ENCODE measurements at regions not wholly inside any gene's neighbourhood (a gene's known extent, or its start where the extent isn't known, plus 50 kb on each side); places are given as distances from the start of the nearest gene placed in this dataset.

DNA sequence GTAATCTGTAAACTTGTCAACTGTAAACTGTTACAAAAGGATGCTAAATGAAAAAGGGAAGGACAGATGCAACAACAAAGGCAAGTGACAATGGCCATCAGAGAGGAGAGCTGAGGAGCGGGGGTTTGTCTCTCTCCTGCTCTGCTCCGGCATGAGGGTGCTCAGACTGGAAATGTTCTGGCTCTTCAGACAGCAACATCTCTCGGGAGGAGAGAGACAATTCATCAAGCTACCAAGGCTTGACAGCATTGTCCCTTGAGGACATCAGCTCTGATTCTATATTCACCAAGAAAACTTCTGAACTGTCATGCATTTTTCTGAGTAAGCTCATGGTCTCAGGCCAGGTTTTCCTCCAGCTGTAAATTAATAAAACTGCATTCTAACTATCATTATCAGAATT lies 408.2 kb downstream of the IGSF11 start:
- H3K4me3 ChIP-seq (ENCODE audit: low read depth, low read length): no peak overlapping the region
- TF ChIP-seq, protein P1, sequence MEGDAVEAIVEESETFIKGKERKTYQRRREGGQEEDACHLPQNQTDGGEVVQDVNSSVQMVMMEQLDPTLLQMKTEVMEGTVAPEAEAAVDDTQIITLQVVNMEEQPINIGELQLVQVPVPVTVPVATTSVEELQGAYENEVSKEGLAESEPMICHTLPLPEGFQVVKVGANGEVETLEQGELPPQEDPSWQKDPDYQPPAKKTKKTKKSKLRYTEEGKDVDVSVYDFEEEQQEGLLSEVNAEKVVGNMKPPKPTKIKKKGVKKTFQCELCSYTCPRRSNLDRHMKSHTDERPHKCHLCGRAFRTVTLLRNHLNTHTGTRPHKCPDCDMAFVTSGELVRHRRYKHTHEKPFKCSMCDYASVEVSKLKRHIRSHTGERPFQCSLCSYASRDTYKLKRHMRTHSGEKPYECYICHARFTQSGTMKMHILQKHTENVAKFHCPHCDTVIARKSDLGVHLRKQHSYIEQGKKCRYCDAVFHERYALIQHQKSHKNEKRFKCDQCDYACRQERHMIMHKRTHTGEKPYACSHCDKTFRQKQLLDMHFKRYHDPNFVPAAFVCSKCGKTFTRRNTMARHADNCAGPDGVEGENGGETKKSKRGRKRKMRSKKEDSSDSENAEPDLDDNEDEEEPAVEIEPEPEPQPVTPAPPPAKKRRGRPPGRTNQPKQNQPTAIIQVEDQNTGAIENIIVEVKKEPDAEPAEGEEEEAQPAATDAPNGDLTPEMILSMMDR (IDR thresholded peaks at IDR 0.05; ENCODE audit: low read depth, low read length, missing control alignments): no peak
- no peak for DNase-seq (ENCODE audit: low read depth)

DNA sequence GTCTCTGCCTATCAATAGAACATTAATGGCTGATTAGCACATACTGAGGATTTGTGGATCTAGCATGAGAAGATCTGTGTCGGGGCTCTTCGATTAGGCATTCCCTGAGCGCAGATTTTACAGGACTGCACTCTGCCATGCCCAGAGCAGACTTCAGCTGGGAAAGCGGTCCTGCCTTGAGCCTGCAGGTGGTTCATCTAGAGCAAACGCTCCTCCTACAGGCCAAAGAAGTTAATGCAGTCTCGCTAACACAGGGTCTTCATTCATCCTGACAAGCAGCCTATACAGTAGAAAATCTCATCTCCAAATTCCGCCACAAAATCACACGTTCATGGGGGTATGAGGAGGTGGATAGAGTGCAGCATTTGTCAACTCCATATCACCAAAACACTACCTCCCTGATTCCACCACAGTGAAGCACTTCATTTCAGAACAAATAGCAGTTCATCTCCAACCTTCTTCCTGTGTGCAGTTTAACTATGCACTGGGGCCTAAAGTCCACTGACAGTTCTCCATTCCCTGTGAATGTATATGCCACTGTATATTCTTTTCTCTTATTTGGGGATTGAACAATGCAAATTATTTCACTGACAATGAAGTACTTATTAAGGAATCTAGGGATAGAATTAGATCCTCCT lies 405.8 kb downstream of the IGSF11 start:
- no peak overlapping the region for H3K4me3 ChIP-seq (ENCODE audit: low read depth, low read length)
- TF ChIP-seq, protein P1 (IDR thresholded peaks at IDR 0.05; ENCODE audit: low read depth, low read length, missing control alignments): peak; percentile 97
- DNase-seq (ENCODE audit: low read depth): peak; percentile 51

DNA sequence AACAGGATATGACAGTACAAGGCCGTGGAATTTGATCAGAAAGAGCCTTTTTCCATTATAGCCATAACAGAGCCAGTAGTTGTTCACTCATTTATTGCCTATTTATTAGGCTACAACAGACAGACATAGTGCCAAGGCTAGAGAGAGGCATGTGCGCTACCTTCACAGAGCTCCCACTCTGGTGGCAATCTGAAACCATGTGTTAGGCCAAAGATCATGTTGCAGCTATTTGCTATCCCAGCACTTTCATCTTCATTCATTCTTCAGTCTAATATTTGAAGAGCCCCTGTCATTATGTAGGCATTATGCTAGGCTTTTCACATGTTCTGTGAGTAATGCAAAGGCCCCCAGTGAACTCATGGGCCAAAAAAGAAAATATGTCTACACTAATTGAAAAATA lies 404.8 kb downstream of the IGSF11 start:
- DNase-seq (ENCODE audit: low read depth): no peak
- TF ChIP-seq, protein P1 (IDR thresholded peaks at IDR 0.05; ENCODE audit: low read depth, low read length, missing control alignments): no peak
- no peak overlapping the region for H3K4me3 ChIP-seq (ENCODE audit: low read depth, low read length)

DNA sequence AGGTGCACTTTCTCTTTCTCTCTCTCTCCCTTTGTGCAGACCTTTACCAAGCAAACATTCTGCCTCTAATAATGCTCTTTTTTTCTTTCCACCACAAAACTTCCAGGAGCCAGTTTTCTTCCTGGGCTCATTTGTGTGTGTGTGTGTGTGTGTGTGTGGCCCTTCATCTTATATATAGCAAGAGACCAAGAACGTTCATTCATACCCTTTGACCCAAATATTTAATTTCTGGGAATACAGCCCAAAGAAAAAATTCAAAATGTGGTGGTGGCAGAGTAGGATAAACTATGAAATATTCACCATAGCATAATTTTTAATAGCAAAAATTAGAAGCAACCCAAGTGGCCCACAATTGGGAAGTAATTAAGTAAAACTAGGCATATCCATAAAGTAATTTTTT lies 398.9 kb downstream of the IGSF11 start:
- H3K4me3 ChIP-seq (ENCODE audit: low read depth, low read length): no peak overlapping the region
- DNase-seq (ENCODE audit: low read depth): no peak
- TF ChIP-seq, protein P1 (IDR thresholded peaks at IDR 0.05; ENCODE audit: low read depth, low read length, missing control alignments): no peak

DNA sequence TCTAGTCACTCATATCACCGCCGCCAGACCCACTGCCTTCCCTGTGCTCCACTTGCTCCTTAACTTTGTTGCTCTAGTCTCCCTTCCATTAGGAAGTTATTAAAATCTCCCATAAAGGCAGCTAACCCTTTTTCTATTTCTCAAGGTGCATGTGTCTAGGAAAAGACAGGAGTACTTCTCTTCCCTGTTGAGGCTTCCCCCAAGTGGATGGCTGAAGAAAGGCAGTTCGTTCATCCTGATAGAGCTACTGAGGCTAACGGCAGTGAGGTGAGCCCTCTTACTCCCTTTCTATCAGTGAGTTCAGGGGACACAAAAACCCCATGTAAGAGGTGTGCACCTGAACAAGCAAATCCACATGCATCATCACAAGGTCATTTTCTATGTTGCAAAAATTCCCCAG lies 397.8 kb downstream of the IGSF11 start:
- no peak for DNase-seq (ENCODE audit: low read depth)
- TF ChIP-seq, protein P1 (IDR thresholded peaks at IDR 0.05; ENCODE audit: low read depth, low read length, missing control alignments): no peak
- no peak overlapping the region for H3K4me3 ChIP-seq (ENCODE audit: low read depth, low read length)

DNA sequence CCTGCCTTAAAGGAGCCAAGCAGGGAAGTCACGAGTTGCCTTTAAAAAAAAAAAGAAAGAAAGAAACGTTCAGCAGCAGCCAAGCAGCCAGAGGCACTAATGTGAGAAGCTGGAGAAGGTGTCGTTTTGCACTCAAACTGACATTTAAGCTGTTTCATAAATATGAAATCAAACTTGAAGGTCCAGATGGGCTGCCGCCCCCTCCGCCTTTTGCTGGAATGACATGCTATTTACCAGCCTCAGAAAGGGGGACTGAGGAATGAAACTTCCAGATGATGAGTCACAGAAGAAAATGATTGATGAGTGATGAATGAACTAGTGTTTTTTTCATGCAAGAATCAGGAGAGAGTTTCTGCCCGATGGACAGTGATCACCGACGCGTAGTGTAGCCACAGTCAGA lies 396.8 kb downstream of the IGSF11 start:
- TF ChIP-seq, protein P1 (IDR thresholded peaks at IDR 0.05; ENCODE audit: low read depth, low read length, missing control alignments): no peak
- no peak overlapping the region for H3K4me3 ChIP-seq (ENCODE audit: low read depth, low read length)
- no peak for DNase-seq (ENCODE audit: low read depth)

DNA sequence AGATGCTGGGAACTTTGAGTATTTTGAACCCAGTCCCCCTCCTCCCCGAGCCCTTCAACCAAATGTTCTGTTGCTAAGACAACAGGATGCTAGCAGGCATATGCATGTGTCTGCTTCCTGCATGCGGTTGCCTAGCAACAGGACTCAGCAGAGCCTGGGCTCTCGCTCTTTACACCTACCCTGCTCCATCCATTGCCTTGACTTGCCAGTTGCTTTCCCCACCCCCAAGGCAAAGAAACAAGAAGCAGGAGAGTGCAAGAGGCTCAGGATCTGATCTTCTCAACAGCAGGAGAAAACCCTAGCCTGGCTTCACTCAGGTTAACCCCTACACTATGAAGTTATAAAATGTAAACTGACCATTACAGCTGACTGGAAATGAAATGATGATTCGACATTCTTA lies 393.0 kb downstream of the IGSF11 start:
- TF ChIP-seq, protein P1 (IDR thresholded peaks at IDR 0.05; ENCODE audit: low read depth, low read length, missing control alignments): no peak
- H3K4me3 ChIP-seq (ENCODE audit: low read depth, low read length): no peak overlapping the region
- DNase-seq (ENCODE audit: low read depth): no peak

Data from GM12864 (cell line).